Omental fat pad (tissue), 3 donors: ENCODE measurements at regions not wholly inside any gene's neighbourhood (a gene's known extent, or its start where the extent isn't known, plus 50 kb on each side); places are given as distances from the start of the nearest gene placed in this dataset.

Source experiments
- ATAC-seq: fragments of 150-250 bp; one replicate; pipeline ENCODE4 v1.9.1; 2016; ENCODE audit warnings: mild to moderate bottlenecking, moderate library complexity; ENCODE audit not compliant: low FRiP score
- DNase-seq: peaks from one replicate; pipeline ENCODE4 v3.0.0-alpha.2; 2019; ENCODE audit warnings: low spot score
- TF ChIP-seq, protein P1 (sequence below), 3 donors: fragments of 450-650 bp; IDR thresholded peaks; one replicate each; pipeline ENCODE4 v1.5.1; 2016 to 2017; ENCODE audit warnings: antibody characterized with exemption in 3 of 3, mild to moderate bottlenecking in 3 of 3, moderate library complexity in 2 of 3

GRCh38 chr4:54929459-54929858 is 195.9 kb downstream of the KDR start:
- TF ChIP-seq, protein P1, sequence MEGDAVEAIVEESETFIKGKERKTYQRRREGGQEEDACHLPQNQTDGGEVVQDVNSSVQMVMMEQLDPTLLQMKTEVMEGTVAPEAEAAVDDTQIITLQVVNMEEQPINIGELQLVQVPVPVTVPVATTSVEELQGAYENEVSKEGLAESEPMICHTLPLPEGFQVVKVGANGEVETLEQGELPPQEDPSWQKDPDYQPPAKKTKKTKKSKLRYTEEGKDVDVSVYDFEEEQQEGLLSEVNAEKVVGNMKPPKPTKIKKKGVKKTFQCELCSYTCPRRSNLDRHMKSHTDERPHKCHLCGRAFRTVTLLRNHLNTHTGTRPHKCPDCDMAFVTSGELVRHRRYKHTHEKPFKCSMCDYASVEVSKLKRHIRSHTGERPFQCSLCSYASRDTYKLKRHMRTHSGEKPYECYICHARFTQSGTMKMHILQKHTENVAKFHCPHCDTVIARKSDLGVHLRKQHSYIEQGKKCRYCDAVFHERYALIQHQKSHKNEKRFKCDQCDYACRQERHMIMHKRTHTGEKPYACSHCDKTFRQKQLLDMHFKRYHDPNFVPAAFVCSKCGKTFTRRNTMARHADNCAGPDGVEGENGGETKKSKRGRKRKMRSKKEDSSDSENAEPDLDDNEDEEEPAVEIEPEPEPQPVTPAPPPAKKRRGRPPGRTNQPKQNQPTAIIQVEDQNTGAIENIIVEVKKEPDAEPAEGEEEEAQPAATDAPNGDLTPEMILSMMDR (IDR thresholded peaks at IDR 0.05): no peak
- DNase-seq (no peak), ATAC-seq (no peak)

- DNase-seq (no peak), ATAC-seq (no peak)
- TF ChIP-seq, protein P1 (IDR thresholded peaks at IDR 0.05): no peak
Measured at GRCh38 chr4:54924891-54925290, 200.5 kb downstream of the KDR start.

- DNase-seq: no peak
- TF ChIP-seq, protein P1 (IDR thresholded peaks at IDR 0.05): no peak
- no peak for ATAC-seq
Measured at GRCh38 chr4:54915276-54915675, 210.1 kb downstream of the KDR start.

- TF ChIP-seq, protein P1 (IDR thresholded peaks at IDR 0.05): no peak
- no peak for DNase-seq
- ATAC-seq: no peak
Measured at GRCh38 chr4:54914781-54915180, 210.6 kb downstream of the KDR start.

GRCh38 chr4:54913751-54914526 is 211.5 kb downstream of the KDR start:
- TF ChIP-seq, protein P1 (IDR thresholded peaks at IDR 0.05): no peak
- DNase-seq (no peak), ATAC-seq (no peak)

DNA sequence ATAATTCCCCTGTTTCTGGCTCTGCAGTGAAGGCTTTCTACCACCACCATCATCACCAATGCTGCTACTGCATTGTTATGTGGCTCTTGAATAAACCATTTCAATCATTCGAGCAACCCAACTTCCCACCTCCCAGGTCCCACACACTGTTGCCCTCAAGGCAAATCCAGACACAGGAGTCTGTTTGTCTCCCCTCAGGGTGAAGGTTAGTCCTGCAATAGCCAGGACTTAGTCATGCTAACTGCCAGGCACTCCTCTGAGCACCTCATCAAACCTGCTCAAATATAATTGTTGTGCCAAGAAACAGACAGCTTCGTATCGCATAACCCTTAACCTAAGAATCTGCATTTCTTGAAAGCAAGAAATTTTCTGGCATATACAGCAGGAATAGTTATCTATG is 213.2 kb downstream of the KDR start:
- DNase-seq: no peak
- TF ChIP-seq, protein P1 (IDR thresholded peaks at IDR 0.05): no peak
- no peak for ATAC-seq

GRCh38 chr4:54909961-54910360 is 215.4 kb downstream of the KDR start:
- ATAC-seq: no peak

More at GRCh38 chr4:54909961-54910360, 215.4 kb downstream of the KDR start:
- no peak for DNase-seq
- TF ChIP-seq, protein P1 (IDR thresholded peaks at IDR 0.05): no peak
